Activated CD8-positive, alpha-beta memory T cell treated with anti-CD3 and anti-CD28 coated beads, Interleukin-2, amount 10 ng/mL, durations not matched to agents 7 days and 5 days (primary cell): ENCODE measurements at regions not wholly inside any gene's neighbourhood (a gene's known extent, or its start where the extent isn't known, plus 50 kb on each side); places are given as distances from the start of the nearest gene placed in this dataset.

Experiments
- ATAC-seq: fragments of 150-1000 bp; cut with Tn5 transposase; one replicate; pipeline ENCODE4 v1.10.0; 2021; ENCODE audit warnings: moderate library complexity
- CTCF ChIA-PET: fragments of 350-600 bp; sonication (Branson Sonifier 250); formaldehyde crosslinking; loops from one replicate; lab custom pipeline; 2021; ENCODE audit warnings: antibody characterized with exemption; lab: Charles Lee
- DNase-seq: peaks from one replicate; pipeline ENCODE4 v3.0.0-alpha.2; 2020
- H3K27ac Mint-ChIP-seq: one replicate; pipeline ENCODE4 v1.8.0; 2021; ENCODE audit warnings: mild to moderate bottlenecking, mixed read lengths
- H3K27me3 Mint-ChIP-seq: one replicate; pipeline ENCODE4 v1.8.0; 2021; ENCODE audit warnings: mixed read lengths
- H3K36me3 Mint-ChIP-seq: one replicate; pipeline ENCODE4 v1.8.0; 2021; ENCODE audit warnings: mild to moderate bottlenecking, mixed read lengths
- H3K4me1 Mint-ChIP-seq: one replicate; pipeline ENCODE4 v1.8.0; 2021; ENCODE audit warnings: mixed read lengths
- H3K4me3 Mint-ChIP-seq: one replicate; pipeline ENCODE4 v1.8.0; 2021; ENCODE audit warnings: mild to moderate bottlenecking, moderate library complexity, mixed read lengths
- H3K9me3 Mint-ChIP-seq: one replicate; pipeline ENCODE4 v1.8.0; 2022; ENCODE audit warnings: low read depth, mixed read lengths

DNA sequence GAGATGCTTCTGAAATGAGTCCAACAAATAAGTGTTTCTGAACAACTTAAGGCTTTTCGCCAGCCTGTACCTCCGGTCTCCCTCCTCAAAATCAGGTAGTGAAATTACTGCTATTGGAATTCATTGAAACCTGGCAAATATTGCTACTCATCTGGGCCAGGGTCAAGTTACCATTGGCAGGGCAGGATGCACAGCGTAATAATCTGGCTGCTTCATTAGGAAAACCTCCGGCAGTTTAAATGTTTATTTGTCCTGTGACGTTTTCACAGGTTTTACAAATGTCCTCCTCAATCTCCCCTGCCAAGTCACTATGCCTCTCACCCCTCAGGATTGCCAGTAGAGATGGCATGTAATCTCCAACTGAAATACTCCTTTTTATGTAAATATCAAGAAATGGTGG lies 92.6 kb upstream of the KDR start:
- ATAC-seq: no peak
- CTCF ChIA-PET: no interaction called here
- no peak for DNase-seq
- Mint-ChIP-seq H3K4me3 (no peak overlapping the region), H3K27ac (no peak overlapping the region), H3K27me3 (no peaks in the 10 kb centered on the region), H3K4me1 (no peaks in the 10 kb centered on the region), H3K9me3 (no peaks in the 10 kb centered on the region), H3K36me3 (no peaks in the 10 kb centered on the region)

DNA sequence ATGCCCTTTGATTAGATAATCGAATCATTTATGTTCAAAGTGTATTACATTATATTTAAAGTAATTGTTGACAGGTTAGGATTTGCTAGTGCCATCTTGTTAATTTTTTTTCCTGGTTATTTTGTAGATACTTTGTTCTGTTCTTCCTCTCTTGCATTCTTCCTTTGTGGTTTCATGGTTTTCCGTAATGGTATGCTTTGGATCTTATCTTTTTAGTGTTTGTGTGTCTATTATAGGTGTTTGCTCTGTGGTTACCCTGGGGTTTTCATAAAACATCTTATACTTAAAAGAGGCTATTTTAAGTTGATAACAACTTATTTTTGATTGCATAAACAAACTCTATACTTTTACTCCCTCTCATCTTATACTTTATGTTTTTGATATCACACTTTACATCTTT lies 108.2 kb upstream of the SRD5A3 start:
- ATAC-seq: no peak
- peaks cover 16% of the 10 kb centered on the region for H3K9me3 Mint-ChIP-seq
- H3K27ac Mint-ChIP-seq: no peak overlapping the region
- peaks cover 2% of the 10 kb centered on the region for H3K4me1 Mint-ChIP-seq
- H3K4me3 Mint-ChIP-seq: no peak overlapping the region
- CTCF ChIA-PET: no interaction called here
- DNase-seq: no peak
- no peaks in the 10 kb centered on the region for H3K36me3 Mint-ChIP-seq
- peaks cover 7% of the 10 kb centered on the region for H3K27me3 Mint-ChIP-seq

DNA sequence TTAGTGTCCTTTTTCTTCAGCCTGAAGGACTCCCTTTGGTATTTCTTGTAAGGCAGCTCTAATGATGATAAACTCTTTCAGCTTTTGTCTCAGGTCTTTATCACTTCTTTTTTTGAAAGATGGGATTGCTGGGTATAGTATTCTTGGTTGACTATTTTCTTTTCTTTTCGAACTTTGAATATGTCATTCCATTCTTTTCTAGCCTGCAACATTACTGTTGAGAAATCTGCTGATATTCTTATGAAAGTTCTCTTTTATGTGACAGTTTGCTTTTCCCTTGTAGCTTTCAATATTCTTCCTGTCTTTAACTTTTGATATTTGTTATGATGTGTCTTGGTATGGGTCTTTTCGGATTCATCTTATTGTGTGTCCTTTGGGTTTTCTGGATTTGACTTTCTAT lies 107.6 kb upstream of the SRD5A3 start:
- CTCF ChIA-PET: interaction anchor here (0.6 kb wide), 1 partner anchor 10 kb away, joined by 3 read pairs; no protein-coding TSS in a partner anchor
- H3K4me3 Mint-ChIP-seq: no peak overlapping the region

DNA sequence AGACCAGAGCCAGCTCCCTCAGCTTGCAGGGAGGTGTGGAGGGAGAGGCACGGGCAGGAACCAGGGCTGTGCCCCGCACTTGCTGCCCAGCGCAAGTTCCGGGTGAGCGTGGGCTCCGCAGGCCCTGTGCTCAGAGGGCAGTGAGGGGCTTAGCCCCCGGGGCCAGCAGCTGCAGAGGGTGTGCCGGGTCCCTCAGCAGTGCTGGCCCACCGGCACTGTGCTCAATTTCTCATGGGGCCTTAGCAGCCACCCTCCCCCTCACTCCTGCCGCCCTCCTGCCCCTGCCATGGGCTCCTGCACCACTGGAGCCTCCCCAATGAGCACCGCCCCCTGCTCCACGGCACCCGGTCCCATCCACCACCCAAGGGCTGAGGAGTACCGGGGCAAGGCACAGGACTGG lies 104.6 kb upstream of the SRD5A3 start:
- no peak overlapping the region for H3K27ac Mint-ChIP-seq
- peaks cover 10% of the 10 kb centered on the region for H3K27me3 Mint-ChIP-seq
- no peaks in the 10 kb centered on the region for H3K36me3 Mint-ChIP-seq
- DNase-seq (no peak), ATAC-seq (no peak)
- CTCF ChIA-PET: no interaction called here
- peaks cover 16% of the 10 kb centered on the region for H3K9me3 Mint-ChIP-seq
- no peak overlapping the region for H3K4me3 Mint-ChIP-seq
- peaks cover 2% of the 10 kb centered on the region for H3K4me1 Mint-ChIP-seq

More for the DNA sequence above, 107.6 kb upstream of the SRD5A3 start:
- DNase-seq (no peak), ATAC-seq (no peak)
- Mint-ChIP-seq H3K4me1 (peaks cover 2% of the 10 kb centered on the region), H3K9me3 (peaks cover 16% of the 10 kb centered on the region), H3K27ac (no peak overlapping the region), H3K36me3 (no peaks in the 10 kb centered on the region), H3K27me3 (peaks cover 7% of the 10 kb centered on the region)

DNA sequence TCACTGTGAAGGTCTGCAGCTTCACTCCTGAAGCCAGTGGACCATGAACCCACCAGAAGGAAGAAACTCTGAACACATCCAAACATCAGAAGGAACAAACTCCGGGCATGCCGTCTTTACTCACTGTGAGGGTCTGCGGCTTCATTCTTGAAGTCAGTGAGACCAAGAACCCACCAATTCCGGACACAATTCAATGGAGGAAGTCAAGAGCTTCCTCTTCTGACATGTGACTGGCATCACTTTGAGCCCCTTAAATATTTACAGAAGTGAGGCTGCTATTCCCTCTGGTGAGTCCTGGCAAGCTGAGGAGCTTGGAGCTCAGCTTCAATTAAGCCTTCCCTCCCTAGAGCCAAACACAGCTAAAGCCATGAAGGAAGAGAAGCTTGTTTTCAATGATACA lies 103.5 kb upstream of the SRD5A3 start:
- peaks cover 5% of the 10 kb centered on the region for H3K27me3 Mint-ChIP-seq

DNA sequence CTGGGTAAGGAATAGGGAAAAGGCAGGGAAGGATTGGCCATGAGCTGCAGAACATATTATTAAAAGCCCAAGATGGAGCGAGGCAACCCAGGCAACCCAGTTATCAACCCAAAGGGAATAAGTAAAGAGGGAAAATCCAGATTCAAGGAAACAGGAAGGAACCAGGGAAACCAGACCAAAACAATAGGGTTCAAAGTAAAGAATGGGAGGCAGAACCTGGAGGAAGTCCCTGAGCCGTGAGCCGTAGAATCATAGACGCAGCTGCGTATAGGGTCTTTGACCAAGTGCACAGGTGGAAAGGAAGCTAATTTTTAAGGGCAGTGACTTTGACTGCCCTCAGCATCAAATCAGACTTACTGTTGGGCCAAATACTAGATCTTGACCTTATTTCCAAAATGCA lies 98.5 kb upstream of the SRD5A3 start:
- Mint-ChIP-seq H3K4me1 (no peaks in the 10 kb centered on the region), H3K36me3 (no peaks in the 10 kb centered on the region), H3K27me3 (peaks cover 5% of the 10 kb centered on the region), H3K9me3 (no peaks in the 10 kb centered on the region), H3K4me3 (no peak overlapping the region), H3K27ac (no peak overlapping the region)
- ATAC-seq: no peak
- CTCF ChIA-PET: no interaction called here
- no peak for DNase-seq

More for the DNA sequence above, 103.5 kb upstream of the SRD5A3 start:
- DNase-seq (no peak), ATAC-seq (no peak)
- CTCF ChIA-PET: no interaction called here
- H3K9me3 Mint-ChIP-seq: peaks cover 16% of the 10 kb centered on the region
- peaks cover 2% of the 10 kb centered on the region for H3K4me1 Mint-ChIP-seq
- no peaks in the 10 kb centered on the region for H3K36me3 Mint-ChIP-seq
- H3K4me3 Mint-ChIP-seq: no peak overlapping the region
- no peak overlapping the region for H3K27ac Mint-ChIP-seq

DNA sequence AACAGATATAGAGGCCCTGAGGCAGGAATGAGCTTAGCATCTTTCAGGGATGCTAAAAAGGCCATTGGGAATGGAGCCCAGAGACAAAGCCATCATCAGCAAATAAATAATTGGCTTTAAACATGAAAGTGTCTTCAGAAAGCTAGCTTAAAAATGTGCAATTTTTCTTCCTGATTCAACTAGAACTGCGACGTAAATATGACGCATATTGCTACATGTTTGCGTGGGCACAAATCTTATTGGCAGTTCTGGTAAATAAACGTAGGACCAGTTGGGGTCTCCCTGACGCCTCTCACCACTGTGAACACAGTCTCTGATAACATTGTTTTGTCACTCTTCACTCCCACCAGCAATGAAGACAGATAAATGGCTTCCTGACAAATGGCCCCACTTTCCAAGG lies 97.3 kb upstream of the SRD5A3 start:
- Mint-ChIP-seq H3K27ac (no peak overlapping the region), H3K4me1 (no peaks in the 10 kb centered on the region), H3K9me3 (no peaks in the 10 kb centered on the region), H3K4me3 (no peak overlapping the region), H3K36me3 (no peaks in the 10 kb centered on the region), H3K27me3 (peaks cover 3% of the 10 kb centered on the region)
- ATAC-seq (no peak), DNase-seq (no peak)
- CTCF ChIA-PET: interaction anchor here (0.6 kb wide), 1 partner anchor 10 kb away, joined by 3 read pairs; no protein-coding TSS in a partner anchor

DNA sequence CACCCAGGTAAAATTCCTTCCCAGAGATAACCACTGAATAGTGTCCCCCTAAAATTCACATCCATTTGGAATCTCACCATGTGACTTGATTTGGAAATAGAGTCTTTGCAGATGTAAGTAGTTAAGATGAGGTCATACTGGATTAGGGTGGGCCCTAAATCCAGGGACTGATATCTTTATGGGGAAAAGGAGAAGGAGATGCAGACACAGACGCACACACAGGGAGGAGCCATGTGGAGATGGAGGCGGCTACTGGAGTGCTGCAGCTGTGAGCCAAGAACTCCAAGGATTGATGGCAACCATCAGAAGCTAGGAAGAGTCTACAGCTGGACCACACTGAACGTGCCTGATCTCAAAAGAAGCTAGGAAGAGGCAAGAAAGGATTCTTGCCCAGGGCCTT lies 96.6 kb upstream of the SRD5A3 start:
- H3K27me3 Mint-ChIP-seq: no peaks in the 10 kb centered on the region
- CTCF ChIA-PET: no interaction called here
- no peak overlapping the region for H3K4me3 Mint-ChIP-seq
- no peak for DNase-seq
- no peaks in the 10 kb centered on the region for H3K4me1 Mint-ChIP-seq
- no peaks in the 10 kb centered on the region for H3K9me3 Mint-ChIP-seq
- H3K36me3 Mint-ChIP-seq: no peaks in the 10 kb centered on the region
- ATAC-seq: no peak
- H3K27ac Mint-ChIP-seq: no peak overlapping the region

DNA sequence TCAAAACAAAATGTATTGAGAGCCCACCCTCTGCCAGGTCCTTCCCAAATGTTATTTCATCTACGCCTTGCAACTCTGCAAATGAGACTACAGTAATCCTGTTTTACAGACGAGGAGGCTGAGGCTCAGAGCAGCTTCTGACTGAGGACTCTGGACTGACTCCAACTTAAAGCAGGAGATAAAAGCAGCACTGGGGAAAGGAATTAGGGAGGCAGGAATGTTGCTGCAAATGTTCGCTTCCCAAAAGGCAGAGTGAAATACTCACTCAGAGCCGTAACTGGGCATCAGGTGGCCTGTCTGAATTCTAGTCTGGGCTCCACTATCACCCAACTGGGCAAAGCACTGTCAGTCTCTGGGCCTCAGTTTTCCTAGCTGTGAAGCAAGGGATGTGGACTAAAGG lies 94.7 kb upstream of the SRD5A3 start:
- Mint-ChIP-seq H3K9me3 (no peaks in the 10 kb centered on the region), H3K27me3 (peaks cover 5% of the 10 kb centered on the region), H3K27ac (no peak overlapping the region), H3K36me3 (no peaks in the 10 kb centered on the region), H3K4me3 (no peak overlapping the region), H3K4me1 (no peaks in the 10 kb centered on the region)
- CTCF ChIA-PET: no interaction called here
- DNase-seq (no peak), ATAC-seq (no peak)

DNA sequence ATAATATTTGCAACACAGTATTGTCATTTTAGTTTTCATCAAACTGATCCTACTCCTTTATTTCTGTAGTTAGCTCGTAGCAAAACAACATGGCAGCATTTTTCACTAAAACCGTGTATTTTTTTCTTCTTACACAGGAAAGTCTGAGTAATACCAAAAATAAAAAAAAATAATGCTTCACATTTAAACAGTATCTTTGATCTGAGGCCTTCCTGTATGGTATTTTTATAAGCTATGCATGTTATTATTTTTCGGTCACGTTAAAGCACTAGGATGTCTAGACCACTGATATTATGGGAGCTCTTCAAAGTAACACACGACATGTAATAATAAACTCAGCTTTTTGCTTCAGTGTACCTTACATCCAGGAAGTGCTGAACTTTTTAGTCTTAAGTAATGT lies 94.1 kb upstream of the SRD5A3 start:
- Mint-ChIP-seq H3K9me3 (no peaks in the 10 kb centered on the region), H3K4me3 (no peak overlapping the region), H3K27me3 (peaks cover 5% of the 10 kb centered on the region), H3K36me3 (no peaks in the 10 kb centered on the region), H3K4me1 (no peaks in the 10 kb centered on the region), H3K27ac (no peak overlapping the region)
- no peak for ATAC-seq
- no peak for DNase-seq
- CTCF ChIA-PET: no interaction called here

DNA sequence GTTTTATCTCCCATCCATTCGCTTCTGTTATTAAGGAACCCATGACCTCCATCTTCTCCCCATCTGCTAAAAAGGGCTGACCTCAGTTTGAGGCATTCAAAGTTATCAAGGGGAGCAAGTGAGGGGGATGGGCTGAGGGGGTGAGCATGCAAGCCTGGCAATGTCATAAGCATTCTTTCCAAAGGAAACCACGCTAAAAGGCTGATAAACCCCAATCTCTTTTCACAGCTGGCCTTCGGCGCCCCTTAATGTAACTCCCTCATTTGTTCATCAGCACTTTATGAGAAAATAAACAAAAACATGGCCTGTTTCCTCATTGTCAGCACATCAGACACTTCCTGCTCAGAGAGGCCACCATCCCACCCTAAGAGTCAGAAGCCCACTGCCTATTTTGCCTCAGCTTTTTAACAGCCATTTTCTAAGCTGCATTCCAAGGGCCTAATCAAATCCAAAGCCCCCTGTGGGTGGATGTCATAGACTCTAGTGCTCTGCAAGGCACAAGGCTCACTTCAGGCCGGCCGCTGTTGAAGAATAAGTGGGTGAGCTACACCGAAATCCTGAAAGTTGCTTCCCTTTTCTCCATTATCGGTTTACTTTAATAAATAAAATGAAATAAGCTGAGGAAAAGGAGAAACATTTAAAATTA lies 92.0 kb upstream of the SRD5A3 start:
- Mint-ChIP-seq H3K9me3 (no peaks in the 10 kb centered on the region), H3K4me3 (no peak overlapping the region), H3K36me3 (no peaks in the 10 kb centered on the region), H3K4me1 (no peaks in the 10 kb centered on the region), H3K27ac (no peak overlapping the region), H3K27me3 (peaks cover 7% of the 10 kb centered on the region)
- ATAC-seq: no peak
- DNase-seq: no peak
- CTCF ChIA-PET: no interaction called here

DNA sequence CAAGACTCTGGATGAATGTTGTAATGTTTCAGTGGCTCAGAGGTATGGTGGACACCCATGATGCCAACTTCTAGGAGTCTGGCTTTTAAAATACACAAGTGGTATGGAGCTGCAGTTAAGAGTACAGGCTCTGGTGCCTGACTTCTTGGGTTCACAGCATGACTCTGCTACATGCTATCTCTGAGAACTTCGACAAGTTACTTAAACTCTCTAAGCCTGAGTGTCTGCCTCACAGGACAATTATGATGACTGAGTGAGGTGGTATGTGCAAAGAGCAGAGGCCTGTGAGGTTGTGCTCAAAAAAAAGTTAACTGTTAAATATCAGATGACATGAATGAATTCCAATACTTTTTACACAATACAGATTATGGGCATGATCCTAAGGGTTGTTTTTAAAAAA lies 90.9 kb upstream of the SRD5A3 start:
- Mint-ChIP-seq H3K36me3 (no peaks in the 10 kb centered on the region), H3K9me3 (no peaks in the 10 kb centered on the region), H3K27me3 (peaks cover 7% of the 10 kb centered on the region), H3K4me1 (no peaks in the 10 kb centered on the region), H3K4me3 (no peak overlapping the region), H3K27ac (no peak overlapping the region)
- DNase-seq (no peak), ATAC-seq (no peak)
- CTCF ChIA-PET: no interaction called here

DNA sequence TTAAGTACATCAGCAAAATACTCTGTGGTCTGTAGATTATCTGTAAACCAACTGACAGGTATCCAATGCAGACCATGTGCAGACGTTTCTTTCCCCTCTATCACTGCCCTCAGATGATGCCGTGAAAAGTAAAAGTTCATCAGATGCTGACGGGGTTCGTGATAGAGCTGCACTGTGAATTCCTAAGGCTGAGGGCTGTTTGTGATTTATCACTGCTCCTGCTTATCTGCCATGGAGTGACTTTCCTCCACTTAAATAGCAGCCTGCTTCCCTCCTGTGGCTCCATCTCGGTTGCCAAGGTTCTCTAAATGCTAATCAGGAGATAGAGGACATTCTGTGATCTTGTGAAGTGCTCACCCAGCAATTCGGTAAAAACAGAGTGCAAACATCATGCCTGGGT lies 89.3 kb upstream of the SRD5A3 start:
- DNase-seq (no peak), ATAC-seq (no peak)
- H3K4me3 Mint-ChIP-seq: no peak overlapping the region
- H3K4me1 Mint-ChIP-seq: no peaks in the 10 kb centered on the region
- no peaks in the 10 kb centered on the region for H3K9me3 Mint-ChIP-seq
- H3K27ac Mint-ChIP-seq: no peak overlapping the region
- H3K36me3 Mint-ChIP-seq: no peaks in the 10 kb centered on the region
- CTCF ChIA-PET: no interaction called here
- peaks cover 7% of the 10 kb centered on the region for H3K27me3 Mint-ChIP-seq

DNA sequence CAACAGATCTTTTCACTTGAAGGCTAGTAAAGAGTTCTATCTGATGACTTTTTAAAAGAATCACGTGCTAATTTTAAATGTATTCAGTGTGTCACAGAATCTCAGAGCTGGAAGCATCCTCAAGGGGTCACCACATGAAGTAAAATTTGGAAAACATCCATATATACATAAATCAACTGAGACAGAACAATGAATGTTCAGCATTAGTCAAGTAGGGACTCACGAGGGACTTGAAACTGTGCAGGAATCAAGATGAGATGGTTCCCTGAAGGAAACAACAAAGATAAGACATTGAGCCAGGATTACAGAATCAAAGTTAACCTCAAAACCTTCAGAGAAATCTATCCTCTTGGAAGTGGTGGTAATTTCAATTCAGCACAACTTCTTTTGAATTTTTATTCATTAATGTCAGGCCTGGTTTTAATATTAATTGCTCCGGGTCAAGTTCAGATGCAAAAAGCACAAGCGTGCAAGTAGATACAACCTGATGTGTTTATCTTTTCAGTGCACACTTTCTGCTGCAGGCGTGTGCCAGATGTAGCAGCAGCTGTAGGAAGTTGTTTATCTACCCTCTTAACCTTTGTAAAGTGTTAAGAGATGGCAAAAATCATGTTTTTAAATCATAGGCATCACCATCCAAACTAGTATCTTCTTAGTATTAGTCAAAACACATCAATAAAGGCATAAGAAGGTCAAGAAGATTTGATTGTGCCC lies 87.7 kb upstream of the SRD5A3 start:
- H3K4me1 Mint-ChIP-seq: no peaks in the 10 kb centered on the region
- H3K27ac Mint-ChIP-seq: no peak overlapping the region
- no peaks in the 10 kb centered on the region for H3K9me3 Mint-ChIP-seq
- H3K36me3 Mint-ChIP-seq: no peaks in the 10 kb centered on the region
- no peak overlapping the region for H3K4me3 Mint-ChIP-seq
- ATAC-seq (no peak), DNase-seq (no peak)
- peaks cover 7% of the 10 kb centered on the region for H3K27me3 Mint-ChIP-seq
- CTCF ChIA-PET: no interaction called here
